Femur (tissue), 1 donor: ENCODE measurements at regions not wholly inside any gene's neighbourhood (a gene's known extent, or its start where the extent isn't known, plus 50 kb on each side); places are given as distances from the start of the nearest gene placed in this dataset.
"Not testable (repeated sequence)": the region's sequence is repeated elsewhere in the genome, so short reads cannot be mapped to it uniquely, and the experiment has no call there.

Experiments used
- DNase-seq: peaks from one replicate; pipeline ENCODE4 v3.0.0-alpha.2; 2017

GRCh38 chr7:69377191-69377590, 221.1 kb upstream of the AUTS2 start:
- DNase-seq = no peak

GRCh38 chr7:69388452-69389137, 209.7 kb upstream of the AUTS2 start:
- no peak for DNase-seq

GRCh38 chr7:69389216-69389615, 209.1 kb upstream of the AUTS2 start:
- no peak for DNase-seq

- not testable (repeated sequence) for DNase-seq
Measured at GRCh38 chr7:69393912-69394311, 204.4 kb upstream of the AUTS2 start.

- DNase-seq = peak; percentile 60
Measured at GRCh38 chr7:69395061-69395714, 203.1 kb upstream of the AUTS2 start.

- DNase-seq = no peak
Measured at GRCh38 chr7:69398986-69399385, 199.3 kb upstream of the AUTS2 start.

GRCh38 chr7:69399401-69399800, 198.9 kb upstream of the AUTS2 start:
- DNase-seq = no peak

- no peak for DNase-seq
Measured at GRCh38 chr7:69402696-69403095, 195.6 kb upstream of the AUTS2 start.

GRCh38 chr7:69403169-69403568, 195.1 kb upstream of the AUTS2 start:
- DNase-seq = no peak

GRCh38 chr7:69411018-69411417, 187.3 kb upstream of the AUTS2 start:
- no peak for DNase-seq

- no peak for DNase-seq
Measured at GRCh38 chr7:69411466-69411865, 186.8 kb upstream of the AUTS2 start.

GRCh38 chr7:69412331-69413146, 185.7 kb upstream of the AUTS2 start:
- DNase-seq = no peak

- DNase-seq = no peak
Measured at GRCh38 chr7:69414555-69414954, 183.7 kb upstream of the AUTS2 start.

GRCh38 chr7:69418869-69419670, 179.2 kb upstream of the AUTS2 start:
- peak; percentile 49 for DNase-seq

- no peak for DNase-seq
Measured at GRCh38 chr7:69419934-69420333, 178.3 kb upstream of the AUTS2 start.

- peak; percentile 67 for DNase-seq
Measured at GRCh38 chr7:69422574-69422985, 175.7 kb upstream of the AUTS2 start.

GRCh38 chr7:69426705-69427104, 171.6 kb upstream of the AUTS2 start:
- no peak for DNase-seq

GRCh38 chr7:69428089-69428488, 170.2 kb upstream of the AUTS2 start:
- no peak for DNase-seq

- peak; percentile 92 for DNase-seq
Measured at GRCh38 chr7:69429911-69430383, 168.3 kb upstream of the AUTS2 start.

- DNase-seq = peak; percentile 70
Measured at GRCh38 chr7:69430384-69431021, 167.8 kb upstream of the AUTS2 start.

GRCh38 chr7:69431626-69432025, 166.6 kb upstream of the AUTS2 start:
- DNase-seq = no peak

GRCh38 chr7:69432276-69432675, 166.0 kb upstream of the AUTS2 start:
- not testable (repeated sequence) for DNase-seq
